ENCODE measurements at regions not wholly inside any gene's neighbourhood (a gene's known extent, or its start where the extent isn't known, plus 50 kb on each side); places are given as distances from the start of the nearest gene placed in this dataset.

GRCh38 chrX:69415698-69416097 is 88.4 kb upstream of the NALF2 start:
- TF ChIP-seq CTCF (conservative IDR thresholded peaks at IDR 0.05): no peak

DNA sequence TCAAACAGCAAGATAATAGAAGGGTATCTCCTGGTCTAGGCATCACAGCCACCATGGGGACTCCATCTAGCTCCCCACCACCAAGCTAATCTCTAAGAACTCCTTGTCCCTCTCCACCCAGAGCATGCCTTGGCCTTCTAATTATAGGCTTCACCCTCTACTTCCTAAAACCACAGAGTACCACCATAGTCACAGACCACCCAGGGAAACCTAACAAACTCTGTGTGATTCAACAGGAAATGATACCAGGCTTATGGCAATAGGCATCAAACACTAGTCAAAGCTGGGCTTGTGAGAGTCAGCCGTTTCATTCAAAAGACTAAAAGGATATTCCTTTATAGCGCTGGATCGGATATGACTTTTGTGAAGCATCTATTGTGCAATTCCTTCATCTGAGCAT is 91.5 kb upstream of the NALF2 start:
- Mint-ChIP-seq H3K36me3 (no peaks in the 10 kb centered on the region), H3K4me3 (no peak overlapping the region), H3K4me1 (ENCODE audit: unreplicated experiment) (no peaks in the 10 kb centered on the region), H3K9me3 (peaks cover 4% of the 10 kb centered on the region), H3K27me3 (no peaks in the 10 kb centered on the region), H3K27ac (no peak overlapping the region)
- no peak for DNase-seq (ENCODE audit: extremely low spot score, unreplicated experiment)
- no peak for TF ChIP-seq CTCF (conservative IDR thresholded peaks at IDR 0.05)

More at GRCh38 chrX:69415698-69416097, 88.4 kb upstream of the NALF2 start:
- Mint-ChIP-seq H3K36me3 (no peaks in the 10 kb centered on the region), H3K27me3 (no peaks in the 10 kb centered on the region), H3K4me1 (ENCODE audit: unreplicated experiment) (no peaks in the 10 kb centered on the region), H3K27ac (no peak overlapping the region), H3K4me3 (no peak overlapping the region), H3K9me3 (no peaks in the 10 kb centered on the region)
- DNase-seq (ENCODE audit: extremely low spot score, unreplicated experiment): no peak

DNA sequence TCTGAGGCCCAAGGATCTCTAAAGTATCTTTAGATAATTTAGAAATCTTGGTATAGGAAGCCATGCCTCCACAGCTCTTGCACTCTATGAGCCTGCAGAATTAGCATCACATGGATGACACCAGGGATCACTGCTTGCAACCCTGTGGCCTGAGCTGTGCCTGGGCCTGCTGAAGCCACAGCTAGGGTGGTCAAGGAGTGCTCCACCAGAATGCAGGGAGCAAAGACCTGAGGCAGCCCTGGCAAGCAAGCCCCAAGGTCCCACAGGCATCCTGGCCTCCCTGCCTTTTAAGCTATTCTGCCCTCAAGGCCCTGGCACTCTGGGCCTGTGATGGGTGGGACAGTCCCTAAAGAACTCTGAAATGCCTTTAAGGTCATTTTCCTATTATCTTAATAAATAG is 105.2 kb upstream of the NALF2 start:
- Mint-ChIP-seq H3K9me3 (no peaks in the 10 kb centered on the region), H3K4me1 (ENCODE audit: unreplicated experiment) (peaks cover 4% of the 10 kb centered on the region), H3K27me3 (peaks cover 5% of the 10 kb centered on the region), H3K4me3 (no peak overlapping the region), H3K36me3 (no peaks in the 10 kb centered on the region), H3K27ac (no peak overlapping the region)
- no peak for TF ChIP-seq CTCF (conservative IDR thresholded peaks at IDR 0.05)
- DNase-seq (ENCODE audit: extremely low spot score, unreplicated experiment): no peak

- DNase-seq (ENCODE audit: extremely low spot score, unreplicated experiment): no peak
- Mint-ChIP-seq H3K9me3 (no peaks in the 10 kb centered on the region), H3K4me3 (no peak overlapping the region), H3K4me1 (ENCODE audit: unreplicated experiment) (peaks cover 4% of the 10 kb centered on the region), H3K27ac (no peak overlapping the region), H3K27me3 (peaks cover 5% of the 10 kb centered on the region), H3K36me3 (no peaks in the 10 kb centered on the region)
- no peak for TF ChIP-seq CTCF (conservative IDR thresholded peaks at IDR 0.05)
Measured at GRCh38 chrX:69396916-69397315, 107.2 kb upstream of the NALF2 start.

DNA sequence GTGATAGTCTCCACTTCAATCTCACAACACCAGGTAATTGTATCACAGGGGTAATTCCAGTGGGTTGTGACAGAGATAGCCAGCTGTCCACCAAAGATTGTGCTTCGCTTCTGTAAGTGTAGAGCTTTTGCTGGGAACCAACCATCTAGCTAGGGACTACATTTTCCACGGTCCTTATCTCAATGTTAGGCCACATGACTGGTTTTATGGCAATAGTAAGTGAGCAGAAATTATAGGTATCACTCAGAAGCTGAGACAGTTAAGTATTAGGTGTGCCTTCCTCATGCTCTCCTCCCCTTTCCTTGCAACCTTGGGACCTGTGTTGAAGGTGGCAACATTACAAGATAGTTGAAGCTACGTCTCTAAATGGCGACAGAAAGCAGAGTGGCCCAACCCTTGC is 108.8 kb upstream of the NALF2 start:
- TF ChIP-seq CTCF (conservative IDR thresholded peaks at IDR 0.05): no peak
- Mint-ChIP-seq H3K4me3 (no peak overlapping the region), H3K9me3 (no peaks in the 10 kb centered on the region)

GRCh38 chrX:69389101-69389501 is 115.0 kb upstream of the NALF2 start:
- no peak for TF ChIP-seq CTCF (conservative IDR thresholded peaks at IDR 0.05)
- no peaks in the 10 kb centered on the region for H3K9me3 Mint-ChIP-seq
- H3K36me3 Mint-ChIP-seq: no peaks in the 10 kb centered on the region
- peaks cover 8% of the 10 kb centered on the region for H3K27me3 Mint-ChIP-seq
- H3K4me1 Mint-ChIP-seq (ENCODE audit: unreplicated experiment): peaks cover 7% of the 10 kb centered on the region
- no peak for DNase-seq (ENCODE audit: extremely low spot score, unreplicated experiment)
- no peak overlapping the region for H3K4me3 Mint-ChIP-seq
- no peak overlapping the region for H3K27ac Mint-ChIP-seq

More for the DNA sequence above, 108.8 kb upstream of the NALF2 start:
- Mint-ChIP-seq H3K27me3 (peaks cover 7% of the 10 kb centered on the region), H3K36me3 (no peaks in the 10 kb centered on the region), H3K27ac (no peak overlapping the region), H3K4me1 (ENCODE audit: unreplicated experiment) (peaks cover 4% of the 10 kb centered on the region)
- no peak for DNase-seq (ENCODE audit: extremely low spot score, unreplicated experiment)
